H1 (cell line): ENCODE measurements at regions not wholly inside any gene's neighbourhood (a gene's known extent, or its start where the extent isn't known, plus 50 kb on each side); places are given as distances from the start of the nearest gene placed in this dataset.

Experiments used
- CTCF ChIA-PET: fragments of 300-600 bp; sonication (Branson Sonifier 250); formaldehyde crosslinking; loops from one replicate; lab custom pipeline; 2021; ENCODE audit not compliant: partially characterized antibody; lab: Charles Lee
- POLR2A ChIA-PET: fragments of 300-600 bp; sonication (Branson Sonifier 250); formaldehyde crosslinking; loops from one replicate; lab custom pipeline; 2021; ENCODE audit warnings: inconsistent platforms; ENCODE audit not compliant: partially characterized antibody; lab: Charles Lee
- DNase-seq, 2 experiments: peaks; one replicate each; pipeline versions ENCODE4 v3.0.0 to v3.0.0-alpha.2; 2010 to 2022; ENCODE audit warnings: low spot score in 2 of 2, low read depth in 1 of 2, mixed read lengths in 1 of 2
- FAIRE-seq: peaks from 2 replicates; lab custom pipeline; 2011; peaks lifted over from hg19 to GRCh38; lab: Jason Lieb, UNC
- H2AFZ ChIP-seq: 2 replicates; pipeline ENCODE4 v1.8.1; 2012; ENCODE audit warnings: low read length, inconsistent platforms
- H2AK5ac ChIP-seq: 2 replicates; pipeline ENCODE4 v1.6.1; 2013; ENCODE audit warnings: low read depth, low read length
- H2BK120ac ChIP-seq: replicated peaks from 2 replicates; pipeline ENCODE3; 2013; ENCODE audit warnings: low read depth, low read length, inconsistent platforms
- H2BK12ac ChIP-seq: 2 replicates; pipeline ENCODE4 v1.6.1; 2013; ENCODE audit warnings: low read depth, low read length
- H2BK15ac ChIP-seq: 2 replicates; pipeline ENCODE4 v1.6.1; 2013; ENCODE audit warnings: low read length
- H2BK20ac ChIP-seq: 2 replicates; pipeline ENCODE4 v1.6.1; 2013; ENCODE audit warnings: low read length
- H2BK5ac ChIP-seq: 2 replicates; pipeline ENCODE4 v1.6.1; 2013; ENCODE audit warnings: low read depth, low read length
- H3K14ac ChIP-seq: 2 replicates; pipeline ENCODE4 v1.6.1; 2013; ENCODE audit warnings: inconsistent platforms; ENCODE audit not compliant: insufficient read length
- H3K18ac ChIP-seq: 2 replicates; pipeline ENCODE4 v1.6.1; 2013; ENCODE audit warnings: low read length; ENCODE audit errors: extremely low read depth
- H3K23ac ChIP-seq: 2 replicates; pipeline ENCODE4 v1.6.1; 2013; ENCODE audit warnings: inconsistent platforms; ENCODE audit not compliant: insufficient read length
- H3K23me2 ChIP-seq: 2 replicates; pipeline ENCODE4 v1.6.1; 2013; ENCODE audit warnings: low read depth, low read length
- H3K27ac ChIP-seq: 2 replicates; pipeline ENCODE4 v1.6.1; 2011; ENCODE audit warnings: low read depth, low read length, inconsistent platforms
- H3K27me3 ChIP-seq, 4 experiments: replicated peaks in 1 of 4; 1 replicate in 1 of 4; 2 replicates in 3 of 4; pipeline versions ENCODE4 v1.6.1 to v1.8.1; 2011 to 2013; ENCODE audit warnings: low read length in 3 of 4, mild to moderate bottlenecking in 3 of 4, inconsistent platforms in 2 of 4, mixed read lengths in 2 of 4, moderate library complexity in 1 of 4; ENCODE audit not compliant: control insufficient read depth in 3 of 4, insufficient read depth in 3 of 4; ENCODE audit errors: extremely low read depth in 1 of 4
- H3K36me3 ChIP-seq, 4 experiments: 2 replicates each; pipeline versions ENCODE4 v1.6.1 to v1.8.1; 2011 to 2013; ENCODE audit warnings: mild to moderate bottlenecking in 4 of 4, low read length in 3 of 4, moderate library complexity in 2 of 4, control low read depth in 1 of 4, inconsistent platforms in 1 of 4; ENCODE audit not compliant: insufficient read depth in 4 of 4, control insufficient read depth in 2 of 4
- H3K4ac ChIP-seq: replicated peaks from 2 replicates; pipeline ENCODE3; 2013; ENCODE audit warnings: low read length, low read depth, mixed read lengths, inconsistent platforms; ENCODE audit not compliant: insufficient read length
- H3K4me1 ChIP-seq, 4 experiments: replicated peaks in 1 of 4; 1 replicate in 1 of 4; 2 replicates in 3 of 4; pipeline versions ENCODE4 v1.6.1 to v1.8.1; 2011 to 2013; ENCODE audit warnings: low read length in 3 of 4, inconsistent platforms in 2 of 4, mixed read lengths in 1 of 4; ENCODE audit not compliant: insufficient read depth in 4 of 4, control insufficient read depth in 3 of 4
- H3K4me2 ChIP-seq, 2 experiments: 2 replicates each; pipeline versions ENCODE4 v1.6.1 to v1.8.1; 2011 to 2013; ENCODE audit warnings: low read depth in 2 of 2, low read length in 2 of 2, control low read depth in 1 of 2, inconsistent platforms in 1 of 2, mild to moderate bottlenecking in 1 of 2; ENCODE audit not compliant: insufficient read depth in 1 of 2
- H3K4me3 ChIP-seq, 4 experiments: fragments of 200-600, 300-600 bp in 1 of 4; sonication (generic), shearing (Covaris generic), sonication (Bioruptor Twin) in 1 of 4; 2 replicates each; pipeline versions ENCODE4 v1.5.1 to v1.8.1; 2011 to 2016; ENCODE audit warnings: low read length in 4 of 4, low read depth in 3 of 4, control low read depth in 2 of 4, inconsistent platforms in 2 of 4, mild to moderate bottlenecking in 2 of 4, mixed read lengths in 1 of 4, moderate library complexity in 1 of 4; ENCODE audit not compliant: insufficient read depth in 2 of 4; ENCODE audit errors: extremely low read depth in 1 of 4
- H3K56ac ChIP-seq: replicated peaks from 2 replicates; pipeline ENCODE3; 2013; ENCODE audit warnings: low read depth, mild to moderate bottlenecking, mixed read lengths, low read length, inconsistent platforms; ENCODE audit not compliant: insufficient read length
- H3K79me1 ChIP-seq: 2 replicates; pipeline ENCODE4 v1.6.1; 2013; ENCODE audit warnings: low read depth, low read length, control low read depth
- H3K79me2 ChIP-seq, 2 experiments: 2 replicates each; pipeline versions ENCODE4 v1.6.1 to v1.8.1; 2012 to 2013; ENCODE audit warnings: low read length in 2 of 2, mild to moderate bottlenecking in 2 of 2, inconsistent platforms in 1 of 2; ENCODE audit not compliant: insufficient read depth in 2 of 2, control insufficient read depth in 1 of 2
- H3K9ac ChIP-seq, 4 experiments: replicated peaks in 1 of 4; 1 replicate in 1 of 4; 2 replicates in 3 of 4; pipeline versions ENCODE4 v1.6.1 to v1.8.1; 2011 to 2013; ENCODE audit warnings: low read depth in 3 of 4, low read length in 3 of 4, control low read depth in 2 of 4, mild to moderate bottlenecking in 2 of 4, moderate library complexity in 2 of 4, inconsistent platforms in 1 of 4; ENCODE audit errors: extremely low read depth in 1 of 4
- H3K9me3 ChIP-seq, 2 experiments: 2 replicates each; pipeline versions ENCODE4 v1.6.1 to v1.8.1; 2012 to 2013; ENCODE audit warnings: mild to moderate bottlenecking in 2 of 2, moderate library complexity in 2 of 2, control low read depth in 1 of 2, inconsistent platforms in 1 of 2, low read depth in 1 of 2, low read length in 1 of 2, mixed read lengths in 1 of 2; ENCODE audit not compliant: insufficient read depth in 2 of 2
- H4K20me1 ChIP-seq, 2 experiments: replicated peaks in 1 of 2; 2 replicates each; pipeline versions ENCODE3 to v1.8.1; 2011 to 2013; ENCODE audit warnings: inconsistent platforms in 2 of 2, low read length in 2 of 2, mild to moderate bottlenecking in 1 of 2; ENCODE audit not compliant: insufficient read depth in 2 of 2, control insufficient read depth in 1 of 2
- H4K5ac ChIP-seq: 2 replicates; pipeline ENCODE4 v1.6.1; 2013; ENCODE audit warnings: low read length, low read depth, mixed read lengths, inconsistent platforms; ENCODE audit not compliant: insufficient read length
- H4K8ac ChIP-seq: 2 replicates; pipeline ENCODE4 v1.8.0; 2013; ENCODE audit warnings: mild to moderate bottlenecking, moderate library complexity, low read length, inconsistent platforms; ENCODE audit not compliant: insufficient read depth; ENCODE audit errors: extremely low read depth
- H4K91ac ChIP-seq: replicated peaks from 2 replicates; pipeline ENCODE3; 2013; ENCODE audit warnings: low read length, mixed read lengths, inconsistent platforms; ENCODE audit not compliant: insufficient read length
- ASH2L ChIP-seq: fragments of 200-600, 300-600 bp; sonication (generic); IDR thresholded peaks from one replicate; pipeline ENCODE4 v1.7.1; 2017; ENCODE audit warnings: low read length
- CHD1 ChIP-seq: IDR thresholded peaks from 2 replicates; pipeline ENCODE4 v1.6.1; 2012; ENCODE audit warnings: low read depth, low read length, improper control_type of control experiment
- CTBP2 ChIP-seq: IDR thresholded peaks from 2 replicates; pipeline ENCODE4 v1.7.0; 2011; ENCODE audit warnings: borderline replicate concordance, mild to moderate bottlenecking, moderate library complexity, mixed read lengths, low read length; ENCODE audit not compliant: insufficient read depth, insufficient read length
- CTCF ChIP-seq, 3 experiments: IDR thresholded peaks; 1 replicate in 2 of 3; 2 replicates in 1 of 3; pipeline versions ENCODE4 v1.5.1 to v1.6.1; 2011; ENCODE audit warnings: low read length in 3 of 3, mild to moderate bottlenecking in 3 of 3, inconsistent platforms in 2 of 3, low read depth in 1 of 3, moderate library complexity in 1 of 3; ENCODE audit not compliant: insufficient read depth in 1 of 3; ENCODE audit errors: control extremely low read depth in 1 of 3
- EGR1 ChIP-seq: IDR thresholded peaks from 2 replicates; pipeline ENCODE4 v1.6.1; 2011; ENCODE audit warnings: low read depth, low read length, borderline replicate concordance
- KDM1A ChIP-seq: fragments of 200-600, 300-600 bp; sonication (generic); IDR thresholded peaks from 2 replicates; pipeline ENCODE4 v1.7.1; 2016; ENCODE audit warnings: mild to moderate bottlenecking, low read length, borderline replicate concordance
- MAX ChIP-seq: IDR thresholded peaks from 2 replicates; pipeline ENCODE4 v1.6.1; 2012; ENCODE audit warnings: inconsistent platforms
- SAP30 ChIP-seq: fragments of 300-600 bp; sonication (generic); IDR thresholded peaks from 2 replicates; pipeline ENCODE4 v1.7.1; 2012; ENCODE audit warnings: low read length, moderate library complexity, mild to moderate bottlenecking, inconsistent platforms; ENCODE audit not compliant: insufficient read depth, insufficient replicate concordance
- SP1 ChIP-seq: IDR thresholded peaks from 2 replicates; pipeline ENCODE4 v1.6.1; 2011; ENCODE audit warnings: low read depth, low read length
- SP2 ChIP-seq: IDR thresholded peaks from 2 replicates; pipeline ENCODE4 v1.6.1; 2012; ENCODE audit warnings: mild to moderate bottlenecking, low read length, inconsistent platforms
- TAF7 ChIP-seq: optimal IDR thresholded peaks from 2 replicates; pipeline ENCODE3; 2011; ENCODE audit warnings: low read depth, mild to moderate bottlenecking, inconsistent platforms, low read length, moderate library complexity, borderline replicate concordance
- YY1 ChIP-seq: IDR thresholded peaks from 2 replicates; pipeline ENCODE4 v1.6.1; 2011; ENCODE audit warnings: low read depth, mild to moderate bottlenecking, low read length
- WGBS, 2 experiments: shearing (Covaris generic) in 1 of 2; methylation state at CpG; one replicate each; pipeline versions ENCODE4 v1.1.6 to v1.1.7; 2013 to 2015; ENCODE audit warnings: low lambda C conversion rate in 2 of 2, mixed read lengths in 2 of 2, inconsistent platforms in 1 of 2, low coverage in 1 of 2, missing lambda C conversion rate in 1 of 2; ENCODE audit not compliant: insufficient replicate concordance in 2 of 2, insufficient coverage in 1 of 2, insufficient read length in 1 of 2; ENCODE audit errors: extremely low coverage in 1 of 2, missing lambda C conversion rate in 1 of 2; 5-methylcytosine and 5-hydroxymethylcytosine counted together

GRCh38 chr16:48478393-48478792 is 93.2 kb upstream of the SIAH1 start:
- POLR2A ChIA-PET = no interaction called here
- FAIRE-seq = no peak
- DNase-seq = no peak
- no peak overlapping the region for H2BK20ac ChIP-seq
- no peak overlapping the region for H3K9ac ChIP-seq
- H3K36me3 ChIP-seq = no peaks in the 10 kb centered on the region
- H3K79me1 ChIP-seq = no peaks in the 10 kb centered on the region
- H3K9me3 ChIP-seq = peaks cover 0 to 7% of the 10 kb centered on the region in 2 experiments; a peak in 1 of 4 replicates
- no peak overlapping the region for H3K18ac ChIP-seq
- H4K5ac ChIP-seq = no peak overlapping the region
- H3K79me2 ChIP-seq = no peaks in the 10 kb centered on the region
- no peak overlapping the region for H2BK120ac ChIP-seq
- H3K27me3 ChIP-seq = no peaks in the 10 kb centered on the region
- H3K4me3 ChIP-seq = no peak overlapping the region
- CTCF ChIA-PET = interaction anchor here (1.1 to 1.2 kb wide), 2 partner anchors 124 to 152 kb away, joined by 3 to 4 read pairs; no protein-coding TSS in a partner anchor
- H3K4me1 ChIP-seq = peaks cover 0 to 5% (median 0%) of the 10 kb centered on the region in 4 experiments; a peak in 1 of 7 replicates
- H4K91ac ChIP-seq = no peak overlapping the region
- no peak overlapping the region for H2AFZ ChIP-seq
- no peak overlapping the region for H2BK15ac ChIP-seq
- H4K8ac ChIP-seq = no peak overlapping the region
- H2BK5ac ChIP-seq = no peak overlapping the region
- no peak overlapping the region for H3K56ac ChIP-seq
- no peaks in the 10 kb centered on the region for H3K23me2 ChIP-seq
- no peak overlapping the region for H3K4me2 ChIP-seq
- no peak overlapping the region for H3K27ac ChIP-seq
- H3K14ac ChIP-seq = no peak overlapping the region
- 71% methylated on average over 5 of the region's 5 CpGs; no CpG with 5 or more reads in 1 of the 2 experiments for WGBS, 2 experiments
- H2BK12ac ChIP-seq = no peak overlapping the region
- no peak overlapping the region for H2AK5ac ChIP-seq
- H3K23ac ChIP-seq = no peak overlapping the region
- H3K4ac ChIP-seq = no peak overlapping the region
- no peaks in the 10 kb centered on the region for H4K20me1 ChIP-seq
- TF ChIP-seq KDM1A (no peak), TAF7 (no peak), SP2 (no peak), CHD1 (no peak), ASH2L (no peak), SAP30 (no peak), EGR1 (no peak), CTBP2 (no peak), MAX (no peak), SP1 (peak; percentile 53; the same call in 1 of the 2 replicates), YY1 (no peak), CTCF (IDR thresholded peaks at IDR 0.05; ENCODE audit: control extremely low read depth in 1 of 3, insufficient read depth in 1 of 3, low read depth in 1 of 3, low read length in 3 of 3) (no peak)
